Vagina (tissue), 2 donors: ENCODE measurements at regions not wholly inside any gene's neighbourhood (a gene's known extent, or its start where the extent isn't known, plus 50 kb on each side); places are given as distances from the start of the nearest gene placed in this dataset.

Experiments used
- DNase-seq, 2 donors: peaks; one replicate each; pipeline ENCODE4 v3.0.0-alpha.2; 2017; ENCODE audit errors: extremely low spot score in 2 of 2
- H3K27ac ChIP-seq: fragments of 200-600 bp; sonication (generic); one replicate; pipeline ENCODE4 v1.5.1; 2019
- H3K27me3 ChIP-seq: fragments of 200-600 bp; sonication (generic); one replicate; pipeline ENCODE4 v1.5.1; 2019
- H3K36me3 ChIP-seq, 2 donors: fragments of 200-600 bp; sonication (generic); one replicate each; pipeline ENCODE4 v1.5.1; 2017 to 2019
- H3K4me1 ChIP-seq: fragments of 200-600 bp; sonication (generic); one replicate; pipeline ENCODE4 v1.5.1; 2019
- H3K4me3 ChIP-seq, 2 donors: fragments of 200-600 bp; sonication (generic); 1 replicate in 1 of 2; 2 replicates in 1 of 2; pipeline ENCODE4 v1.5.1; 2016 to 2019
- H3K9me3 ChIP-seq: fragments of 200-600 bp; sonication (generic); one replicate; pipeline ENCODE4 v1.5.1; 2019
- CTCF ChIP-seq, 3 experiments: fragments of 450-650 bp in 2 of 3; fragments of 200-600 bp in 1 of 3; sonication (generic) in 1 of 3; IDR thresholded peaks; one replicate each; pipeline ENCODE4 v1.5.1; 2017 to 2019; ENCODE audit warnings: antibody characterized with exemption in 3 of 3, mild to moderate bottlenecking in 2 of 3, moderate library complexity in 2 of 3
- POLR2A ChIP-seq, 2 donors: fragments of 450-650 bp; IDR thresholded peaks; one replicate each; pipeline ENCODE4 v1.6.1; 2017; ENCODE audit warnings: antibody characterized with exemption in 2 of 2, mild to moderate bottlenecking in 2 of 2, moderate library complexity in 2 of 2
- POLR2AphosphoS5 ChIP-seq, 2 donors: sonication (generic); formaldehyde crosslinking; IDR thresholded peaks; one replicate each; pipeline ENCODE4 v1.9.0; 2017; ENCODE audit warnings: antibody characterized with exemption in 2 of 2, mild to moderate bottlenecking in 2 of 2, low read depth in 1 of 2; ENCODE audit not compliant: insufficient read depth in 1 of 2
- intact Hi-C: fragments of 100-400 bp; cut with DNase I; formaldehyde crosslinking; loops from one replicate; pipeline ENCODE4 v1.15.1; 2023

GRCh38 chr16:27724482-27725235 lies 174.7 kb downstream of the KATNIP start:
- TF ChIP-seq POLR2AphosphoS5 (IDR thresholded peaks at IDR 0.05; ENCODE audit: insufficient read depth in 1 of 2, low read depth in 1 of 2) (no peak), POLR2A (IDR thresholded peaks at IDR 0.05) (no peak), CTCF (IDR thresholded peaks at IDR 0.05) (no peak)
- Histone ChIP-seq H3K27me3 (no peaks in the 10 kb centered on the region), H3K9me3 (no peaks in the 10 kb centered on the region), H3K36me3 (no peaks in the 10 kb centered on the region), H3K4me3 (no peak overlapping the region), H3K27ac (peak overlapping the region; percentile 55), H3K4me1 (peaks cover 48% of the 10 kb centered on the region)
- DNase-seq, result no peak
- intact Hi-C loops, result no loop called here

- Histone ChIP-seq H3K27me3 (no peaks in the 10 kb centered on the region), H3K36me3 (no peaks in the 10 kb centered on the region), H3K27ac (peak overlapping the region; percentile 55), H3K4me1 (peaks cover 48% of the 10 kb centered on the region), H3K9me3 (no peaks in the 10 kb centered on the region), H3K4me3 (no peak overlapping the region)
- TF ChIP-seq CTCF (IDR thresholded peaks at IDR 0.05), result no peak
- TF ChIP-seq POLR2A (IDR thresholded peaks at IDR 0.05), result no peak
- no peak for TF ChIP-seq POLR2AphosphoS5 (IDR thresholded peaks at IDR 0.05; ENCODE audit: insufficient read depth in 1 of 2, low read depth in 1 of 2)
- no peak for DNase-seq
- intact Hi-C loops, result no loop called here
Observed at GRCh38 chr16:27725236-27726000, 175.5 kb downstream of the KATNIP start.

GRCh38 chr16:27726621-27727261 lies 176.8 kb downstream of the KATNIP start:
- DNase-seq, result no peak
- Histone ChIP-seq H3K4me1 (peaks cover 40% of the 10 kb centered on the region), H3K9me3 (no peaks in the 10 kb centered on the region), H3K4me3 (no peak overlapping the region), H3K27ac (no peak overlapping the region), H3K27me3 (no peaks in the 10 kb centered on the region), H3K36me3 (no peaks in the 10 kb centered on the region)
- TF ChIP-seq CTCF (IDR thresholded peaks at IDR 0.05) (no peak), POLR2AphosphoS5 (IDR thresholded peaks at IDR 0.05; ENCODE audit: insufficient read depth in 1 of 2, low read depth in 1 of 2) (no peak), POLR2A (IDR thresholded peaks at IDR 0.05) (no peak)
- intact Hi-C loops, result no loop called here

GRCh38 chr16:27727941-27728340 lies 178.0 kb downstream of the KATNIP start:
- no peak overlapping the region for H3K4me3 ChIP-seq
- no peaks in the 10 kb centered on the region for H3K9me3 ChIP-seq
- H3K4me1 ChIP-seq, result peaks cover 28% of the 10 kb centered on the region
- DNase-seq, result no peak
- TF ChIP-seq POLR2AphosphoS5 (IDR thresholded peaks at IDR 0.05; ENCODE audit: insufficient read depth in 1 of 2, low read depth in 1 of 2), result no peak
- TF ChIP-seq POLR2A (IDR thresholded peaks at IDR 0.05), result no peak
- TF ChIP-seq CTCF (IDR thresholded peaks at IDR 0.05), result no peak
- intact Hi-C loops, result no loop called here
- H3K27ac ChIP-seq, result no peak overlapping the region
- H3K36me3 ChIP-seq, result no peaks in the 10 kb centered on the region
- H3K27me3 ChIP-seq, result no peaks in the 10 kb centered on the region
